GM21381 (cell line): ENCODE measurements at regions not wholly inside any gene's neighbourhood (a gene's known extent, or its start where the extent isn't known, plus 50 kb on each side); places are given as distances from the start of the nearest gene placed in this dataset.
"Not testable (repeated sequence)": the region's sequence is repeated elsewhere in the genome, so short reads cannot be mapped to it uniquely, and the experiment has no call there.

Experiments used
- ATAC-seq: cut with Tn5 transposase; IDR thresholded peaks from one replicate; pipeline ENCODE4 v1.9.1; 2021; ENCODE audit warnings: mild to moderate bottlenecking, moderate library complexity; ENCODE audit not compliant: unreplicated experiment

- ATAC-seq: no peak
Observed at GRCh38 chr3:153539263-153539662, 377.2 kb downstream of the RAP2B start.

DNA sequence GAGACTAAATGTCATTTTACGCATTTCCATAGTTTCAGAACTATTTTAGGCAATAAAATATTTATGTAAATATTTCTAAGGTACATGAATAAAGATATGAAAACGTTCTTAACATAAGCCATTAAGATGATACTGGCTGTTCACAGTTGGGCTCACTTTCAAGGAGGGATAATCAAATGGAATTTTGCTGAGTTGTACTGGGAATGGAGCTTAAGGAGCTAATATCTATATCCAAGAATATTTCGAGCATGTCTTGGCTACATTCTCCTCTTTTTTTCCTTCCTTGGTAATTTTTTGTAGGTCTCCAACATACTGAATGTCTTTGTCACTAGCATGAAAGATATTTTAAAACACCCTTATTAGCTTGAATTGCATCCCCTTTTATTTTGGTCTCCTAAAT lies 383.4 kb downstream of the RAP2B start:
- no peak for ATAC-seq

- no peak for ATAC-seq
Observed at GRCh38 chr3:153547970-153548369, 385.9 kb downstream of the RAP2B start.

- not testable (repeated sequence) for ATAC-seq
Observed at GRCh38 chr3:153549686-153550085, 387.7 kb downstream of the RAP2B start.

GRCh38 chr3:153551536-153552285 lies 389.7 kb downstream of the RAP2B start:
- ATAC-seq: no peak

DNA sequence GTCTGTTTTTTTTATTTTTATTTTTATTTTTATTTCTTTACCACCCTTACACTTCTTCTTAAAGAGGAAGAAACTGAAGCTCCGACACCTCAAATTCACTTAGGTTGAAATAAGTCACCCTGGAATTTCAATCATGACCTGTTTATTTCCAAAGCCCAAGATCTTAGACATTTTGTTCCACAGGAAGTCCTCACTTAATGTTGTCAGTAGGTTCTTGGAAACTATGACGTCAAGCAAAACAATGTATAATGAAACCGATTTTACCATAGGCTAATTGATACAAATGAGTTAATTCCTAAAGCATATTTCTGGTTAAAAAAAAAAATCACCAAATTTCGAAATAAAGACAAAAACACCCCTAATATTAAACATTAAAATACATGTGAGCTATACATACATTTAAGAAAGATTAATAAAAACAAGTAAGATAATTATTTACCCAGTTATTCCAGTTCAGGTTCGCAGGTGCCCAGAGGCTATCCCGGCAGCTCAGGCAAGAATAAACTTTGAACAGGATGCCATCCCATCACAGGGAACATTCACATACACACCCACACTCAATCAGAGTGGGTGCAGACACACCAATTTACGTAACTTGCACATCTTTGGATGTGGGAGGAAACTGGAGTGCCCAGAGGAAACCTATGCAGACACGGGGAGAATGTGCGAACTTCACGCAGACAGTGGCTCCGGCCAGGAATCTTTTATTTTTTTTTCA lies 391.0 kb downstream of the RAP2B start:
- ATAC-seq: no peak

DNA sequence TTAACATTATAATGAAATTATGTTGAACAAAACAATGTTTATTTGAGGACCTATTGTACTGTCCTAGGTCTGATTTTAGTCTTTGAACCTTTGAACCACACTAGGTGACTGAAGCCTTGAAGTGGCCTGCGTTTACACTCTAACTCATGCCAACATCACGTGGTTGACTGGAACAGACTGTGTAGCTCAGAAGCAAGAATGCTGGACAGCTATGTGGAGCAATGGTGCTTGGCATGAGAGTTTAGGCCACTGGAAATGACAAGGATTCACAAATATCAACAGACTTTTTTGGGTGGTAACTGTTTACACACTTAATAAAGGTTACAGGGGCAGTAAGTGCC lies 391.5 kb downstream of the RAP2B start:
- ATAC-seq: no peak

DNA sequence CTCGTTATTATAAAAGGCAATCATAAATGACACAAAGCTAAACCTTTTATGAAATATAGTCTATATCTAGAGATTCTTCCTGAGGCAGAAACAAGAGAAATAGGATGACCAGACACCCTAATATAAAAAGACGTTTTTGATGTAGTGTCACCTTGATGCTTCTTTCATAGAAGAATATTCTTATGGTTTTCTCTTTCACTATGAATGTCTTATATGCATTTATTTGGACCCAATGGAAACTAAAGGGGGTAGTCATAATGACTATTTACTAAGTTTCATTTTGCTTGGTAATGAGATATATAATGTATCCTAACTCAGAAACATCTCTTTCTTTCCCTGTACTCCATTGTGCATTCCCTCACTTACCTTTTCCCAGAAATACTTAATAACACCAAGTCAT lies 393.9 kb downstream of the RAP2B start:
- no peak for ATAC-seq

- ATAC-seq: not testable (repeated sequence)
Observed at GRCh38 chr3:153559366-153559765, 397.3 kb downstream of the RAP2B start.

DNA sequence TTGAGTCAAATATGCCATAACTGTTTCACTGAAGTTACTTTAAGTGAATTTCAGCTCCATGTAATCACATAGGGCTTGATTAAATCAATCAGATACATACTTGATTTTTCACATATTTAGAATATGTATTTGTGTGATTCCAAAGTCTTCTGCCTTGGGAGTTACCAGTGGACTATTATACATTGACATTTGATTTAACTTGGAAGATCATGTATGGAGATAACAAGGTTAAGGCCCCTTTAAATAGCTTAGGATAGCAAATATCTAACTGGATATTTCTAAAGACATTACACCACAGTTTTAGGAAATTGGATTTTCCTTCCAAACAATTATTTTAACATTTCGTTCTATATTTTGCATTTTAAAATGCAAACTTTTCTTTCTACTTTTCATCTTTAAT lies 405.0 kb downstream of the RAP2B start:
- no peak for ATAC-seq

DNA sequence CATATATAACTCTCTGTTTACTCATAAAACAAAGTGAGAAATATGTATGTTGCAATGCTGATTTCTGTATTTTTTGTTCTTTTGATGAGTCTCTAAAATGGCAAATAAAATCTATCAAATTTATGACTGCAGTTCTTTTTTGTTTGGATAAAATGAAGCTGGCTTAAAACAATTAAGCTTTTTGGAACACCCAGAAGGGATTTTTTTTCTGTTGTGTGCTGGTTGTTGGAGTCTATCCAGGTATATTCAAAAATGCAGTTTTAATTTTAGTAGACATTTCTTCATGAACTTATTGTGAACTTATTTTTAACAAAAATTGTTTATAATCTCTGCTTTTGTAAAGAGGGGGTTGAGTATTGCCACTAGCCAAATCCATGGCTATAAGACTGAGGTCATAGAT lies 405.5 kb downstream of the RAP2B start:
- ATAC-seq: no peak

GRCh38 chr3:153570481-153570880 lies 408.5 kb downstream of the RAP2B start:
- ATAC-seq: not testable (repeated sequence)

DNA sequence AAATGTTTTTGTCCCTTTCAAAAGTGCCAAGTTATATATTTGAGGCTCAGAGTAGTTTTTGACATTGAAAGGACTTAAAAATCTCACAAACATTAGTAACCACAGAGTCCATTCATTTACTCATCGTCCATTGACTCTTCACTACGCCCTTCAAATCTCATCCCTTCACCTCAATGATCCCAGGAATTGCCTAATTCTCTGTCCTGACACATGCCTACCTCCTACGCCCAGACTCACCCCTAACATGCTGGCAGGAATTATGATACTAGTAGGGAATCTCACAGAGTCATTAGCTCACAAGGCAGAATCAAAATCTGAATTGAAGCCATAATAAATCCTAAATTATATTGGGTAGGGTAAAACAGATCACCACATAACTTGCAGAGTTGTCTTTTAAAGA lies 410.1 kb downstream of the RAP2B start:
- no peak for ATAC-seq

DNA sequence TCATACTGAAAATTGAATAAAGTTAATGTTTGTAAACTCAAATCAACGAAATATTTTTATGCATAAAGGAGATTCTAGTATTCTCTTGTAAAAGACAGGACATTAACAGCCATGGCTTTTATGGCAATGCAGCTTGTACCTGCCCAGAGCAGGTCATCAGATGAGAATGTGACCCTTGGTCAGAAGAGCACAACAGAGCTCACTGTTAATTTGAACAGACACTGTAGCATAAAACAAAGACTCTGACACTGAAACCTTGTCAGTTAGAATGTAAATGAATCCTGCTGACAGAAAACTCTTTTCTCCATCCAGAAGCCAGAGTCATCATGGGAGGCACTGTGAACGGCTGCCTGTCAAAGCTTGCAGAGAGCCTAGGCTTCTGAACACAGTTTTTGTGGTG lies 410.6 kb downstream of the RAP2B start:
- no peak for ATAC-seq

DNA sequence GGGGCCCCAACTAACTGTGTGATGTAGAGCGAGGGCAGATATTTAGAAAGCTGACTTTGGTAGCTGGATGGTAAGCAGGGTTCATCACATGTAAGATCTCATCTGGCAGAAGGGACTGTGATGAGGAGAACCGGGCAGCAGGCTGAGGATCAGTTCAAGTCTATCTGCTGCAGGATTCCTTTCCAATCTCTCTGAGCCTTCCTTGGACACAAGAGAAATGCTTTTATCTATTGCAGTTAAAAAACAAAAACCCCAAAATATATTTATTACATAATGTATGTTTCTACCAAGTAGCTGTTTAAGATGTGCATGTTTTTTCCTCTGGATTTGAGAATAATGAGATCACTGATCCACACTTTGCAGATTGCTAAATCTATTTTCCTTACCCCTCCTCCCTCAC lies 411.5 kb downstream of the RAP2B start:
- ATAC-seq: no peak

- no peak for ATAC-seq
Observed at GRCh38 chr3:153574445-153574844, 412.4 kb downstream of the RAP2B start.

- no peak for ATAC-seq
Observed at GRCh38 chr3:153577059-153577736, 415.2 kb downstream of the RAP2B start.

DNA sequence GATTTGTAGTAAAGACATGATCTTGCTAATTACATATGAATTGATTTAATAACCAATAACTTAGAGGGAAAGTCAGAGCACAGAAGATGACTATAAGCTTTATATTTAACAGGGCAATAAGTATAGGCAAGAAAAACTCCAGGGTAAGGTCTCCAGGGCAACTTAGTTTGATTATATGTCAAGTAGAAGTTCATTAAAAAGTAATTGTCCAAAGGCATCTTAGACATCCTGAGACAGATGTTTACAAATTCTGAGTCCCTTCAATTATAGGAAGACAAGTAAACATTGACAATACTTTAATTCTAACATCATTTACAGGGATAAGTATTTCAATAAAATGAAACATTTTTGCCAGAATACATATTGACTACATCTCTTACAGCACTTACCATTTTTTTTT lies 416.0 kb downstream of the RAP2B start:
- no peak for ATAC-seq

- ATAC-seq: no peak
Observed at GRCh38 chr3:153590051-153590450, 428.0 kb downstream of the RAP2B start.

DNA sequence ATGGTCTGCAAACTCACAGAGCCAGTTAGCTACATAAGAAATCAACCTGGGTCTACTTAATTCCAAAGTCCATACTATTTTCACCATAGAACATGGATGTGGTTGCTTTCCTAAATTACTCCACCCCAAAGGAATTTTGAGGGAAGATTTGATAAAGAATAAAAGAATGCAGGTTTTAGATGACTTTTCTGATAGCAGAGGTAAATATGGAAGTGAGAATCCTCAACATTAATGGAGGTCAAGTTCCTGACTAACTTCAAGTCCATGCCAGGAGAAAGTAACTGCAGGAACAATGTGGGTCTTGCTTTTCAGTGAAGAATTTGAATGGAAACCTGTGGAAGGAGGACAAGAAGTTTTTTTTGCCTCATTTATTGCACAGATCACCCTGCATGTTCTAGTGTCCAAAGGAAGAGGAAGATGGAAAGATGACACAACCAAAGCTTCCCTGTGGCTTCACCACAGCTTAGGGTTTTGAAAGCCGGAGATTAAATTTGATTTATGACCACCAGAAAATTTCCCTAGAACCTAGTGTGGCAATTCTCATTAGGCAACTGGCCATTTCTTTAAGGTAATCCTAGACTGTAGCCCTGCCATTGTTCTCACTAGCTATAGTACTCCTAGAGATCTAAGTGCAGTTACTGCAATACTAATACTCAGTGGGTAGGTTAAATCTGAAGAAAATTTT lies 429.7 kb downstream of the RAP2B start:
- ATAC-seq: no peak

- ATAC-seq: no peak
Observed at GRCh38 chr3:153595186-153595815, 433.3 kb downstream of the RAP2B start.
